22Rv1 (cell line): ENCODE measurements at regions not wholly inside any gene's neighbourhood (a gene's known extent, or its start where the extent isn't known, plus 50 kb on each side); places are given as distances from the start of the nearest gene placed in this dataset.
"Not testable (repeated sequence)": the region's sequence is repeated elsewhere in the genome, so short reads cannot be mapped to it uniquely, and the experiment has no call there.

ENCODE experiments used
- H3K27ac ChIP-seq: fragments of 450-650 bp; 2 replicates; pipeline ENCODE4 v1.5.1; 2017
- ZFX ChIP-seq: fragments of 450-650 bp; IDR thresholded peaks from 2 replicates; pipeline ENCODE4 v1.6.1; 2017; ENCODE audit warnings: antibody characterized with exemption, borderline replicate concordance
- TF ChIP-seq, protein P1 (sequence below): fragments of 450-650 bp; IDR thresholded peaks from 2 replicates; pipeline ENCODE4 v1.5.1; 2017; ENCODE audit warnings: mild to moderate bottlenecking

DNA sequence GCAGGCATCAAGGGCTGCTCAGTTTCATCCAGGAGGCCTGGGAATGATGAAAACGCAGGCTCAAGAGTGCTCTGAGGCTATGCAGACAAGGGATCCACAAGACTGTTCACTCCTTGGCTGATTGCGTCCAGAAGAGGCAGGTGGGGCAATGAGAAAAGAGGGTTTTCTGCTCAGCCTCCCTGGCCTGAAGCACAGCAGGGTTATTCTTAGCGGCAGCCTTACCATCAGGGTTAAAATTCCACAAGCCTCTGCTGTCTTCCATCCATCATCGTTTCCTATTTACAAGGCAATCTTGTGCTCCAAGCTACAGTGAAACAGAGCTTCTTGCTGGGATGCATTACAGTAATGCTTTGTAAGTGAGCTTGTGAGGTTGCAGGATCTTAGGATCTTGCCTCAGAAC is 129.4 kb upstream of the SHH start:
- no peak overlapping the region for H3K27ac ChIP-seq
- TF ChIP-seq, protein P1, sequence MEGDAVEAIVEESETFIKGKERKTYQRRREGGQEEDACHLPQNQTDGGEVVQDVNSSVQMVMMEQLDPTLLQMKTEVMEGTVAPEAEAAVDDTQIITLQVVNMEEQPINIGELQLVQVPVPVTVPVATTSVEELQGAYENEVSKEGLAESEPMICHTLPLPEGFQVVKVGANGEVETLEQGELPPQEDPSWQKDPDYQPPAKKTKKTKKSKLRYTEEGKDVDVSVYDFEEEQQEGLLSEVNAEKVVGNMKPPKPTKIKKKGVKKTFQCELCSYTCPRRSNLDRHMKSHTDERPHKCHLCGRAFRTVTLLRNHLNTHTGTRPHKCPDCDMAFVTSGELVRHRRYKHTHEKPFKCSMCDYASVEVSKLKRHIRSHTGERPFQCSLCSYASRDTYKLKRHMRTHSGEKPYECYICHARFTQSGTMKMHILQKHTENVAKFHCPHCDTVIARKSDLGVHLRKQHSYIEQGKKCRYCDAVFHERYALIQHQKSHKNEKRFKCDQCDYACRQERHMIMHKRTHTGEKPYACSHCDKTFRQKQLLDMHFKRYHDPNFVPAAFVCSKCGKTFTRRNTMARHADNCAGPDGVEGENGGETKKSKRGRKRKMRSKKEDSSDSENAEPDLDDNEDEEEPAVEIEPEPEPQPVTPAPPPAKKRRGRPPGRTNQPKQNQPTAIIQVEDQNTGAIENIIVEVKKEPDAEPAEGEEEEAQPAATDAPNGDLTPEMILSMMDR = no peak
- no peak for TF ChIP-seq ZFX

DNA sequence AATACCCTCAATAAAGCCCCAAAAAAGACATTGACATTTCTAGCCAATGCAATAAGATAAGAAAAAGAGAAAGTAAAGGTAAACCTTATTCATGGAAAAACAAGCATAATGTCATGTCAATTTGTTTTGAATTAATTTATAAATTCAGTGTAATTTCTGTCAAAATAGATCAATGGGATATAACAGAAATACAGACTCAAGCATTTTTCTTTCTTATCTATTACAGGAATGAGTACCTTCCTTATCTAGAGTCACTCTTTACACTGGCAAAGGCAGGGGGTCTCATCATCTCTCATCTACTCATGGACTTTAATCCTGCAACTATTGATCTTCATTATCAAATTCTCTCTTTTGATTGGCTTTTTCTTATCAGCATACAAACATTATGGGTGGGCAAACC is 127.1 kb upstream of the SHH start:
- no peak for TF ChIP-seq ZFX
- TF ChIP-seq, protein P1 = no peak
- no peak overlapping the region for H3K27ac ChIP-seq

GRCh38 chr7:155938129-155938528 is 125.9 kb upstream of the SHH start:
- TF ChIP-seq ZFX = no peak
- TF ChIP-seq, protein P1 = no peak
- H3K27ac ChIP-seq = no peak overlapping the region

- TF ChIP-seq, protein P1 = no peak
- no peak for TF ChIP-seq ZFX
- no peak overlapping the region for H3K27ac ChIP-seq
Observed at GRCh38 chr7:155935726-155936125, 123.5 kb upstream of the SHH start.

DNA sequence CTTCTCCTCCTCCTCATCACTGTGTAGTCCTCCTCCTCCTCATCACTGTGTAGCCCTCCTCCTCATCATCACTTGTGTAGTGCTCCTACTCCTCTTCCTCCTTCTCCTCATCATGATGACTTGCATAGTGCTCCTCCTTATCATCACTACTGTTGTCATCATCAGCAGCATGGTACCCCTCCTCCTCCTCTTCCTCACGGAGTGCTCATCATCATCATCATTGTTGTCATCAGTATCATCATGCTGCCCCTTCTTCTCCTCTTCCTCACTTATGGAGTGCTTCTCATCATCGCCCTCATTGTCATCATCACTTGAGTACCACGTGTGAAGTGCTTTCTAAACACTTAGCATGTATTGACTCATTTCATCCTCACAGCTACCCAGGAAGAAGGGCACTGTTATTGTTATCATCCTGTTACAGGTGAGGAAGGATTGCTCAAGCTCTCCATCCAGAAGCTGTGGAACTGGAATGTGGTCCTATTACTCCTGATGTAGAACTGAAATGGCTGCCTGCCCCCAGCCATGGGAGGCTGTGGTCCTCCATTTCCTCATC is 122.8 kb upstream of the SHH start:
- no peak overlapping the region for H3K27ac ChIP-seq
- no peak for TF ChIP-seq ZFX
- TF ChIP-seq, protein P1 = no peak

GRCh38 chr7:155932324-155932723 is 120.1 kb upstream of the SHH start:
- H3K27ac ChIP-seq = not testable (repeated sequence)

DNA sequence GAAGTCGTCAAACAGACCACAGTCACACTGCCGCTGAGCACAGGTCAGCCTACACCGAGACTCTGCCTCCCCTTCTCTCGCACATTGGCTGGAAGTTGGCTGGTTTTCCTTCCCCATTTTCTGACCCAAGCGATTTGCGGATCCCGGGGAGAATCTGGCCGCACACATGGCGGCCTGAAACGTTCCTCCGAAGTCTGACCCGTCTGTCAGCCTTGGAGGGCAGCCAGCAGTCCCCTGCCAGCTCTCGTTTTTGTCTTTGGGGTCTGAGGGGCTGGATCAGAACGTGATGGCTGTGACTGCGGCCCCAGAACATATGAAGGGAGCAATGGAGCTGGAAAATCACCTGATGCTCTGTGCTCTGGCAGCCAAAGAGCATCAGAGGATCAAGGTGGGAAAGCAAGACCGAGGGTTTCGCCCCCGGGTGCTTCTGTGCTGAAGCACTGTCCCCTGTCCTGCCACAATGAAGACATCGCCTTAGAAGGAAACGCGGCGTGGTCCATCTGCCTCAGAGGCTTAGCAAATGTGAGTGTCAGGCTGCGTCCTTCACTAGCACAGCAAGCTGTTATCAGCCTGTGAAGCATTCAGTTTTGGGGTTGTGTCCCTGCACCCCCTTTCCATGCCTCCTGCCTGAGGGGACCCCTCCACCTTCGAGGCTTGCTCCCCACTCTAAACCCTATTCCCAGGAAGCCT is 119.3 kb upstream of the SHH start:
- TF ChIP-seq, protein P1 = no peak
- no peak for TF ChIP-seq ZFX

GRCh38 chr7:155930527-155930926 is 118.3 kb upstream of the SHH start:
- no peak overlapping the region for H3K27ac ChIP-seq
- TF ChIP-seq ZFX = no peak
- TF ChIP-seq, protein P1 = no peak

More for the DNA sequence above, 119.3 kb upstream of the SHH start:
- H3K27ac ChIP-seq = no peak overlapping the region
